MM.1S (cell line): ENCODE measurements at regions not wholly inside any gene's neighbourhood (a gene's known extent, or its start where the extent isn't known, plus 50 kb on each side); places are given as distances from the start of the nearest gene placed in this dataset.

ENCODE experiments used
- DNase-seq: peaks from one replicate; pipeline ENCODE4 v3.0.0-alpha.2; 2015
- H2AFZ ChIP-seq: fragments of 300-600 bp; sonication (generic); 2 replicates; pipeline ENCODE4 v1.6.0; 2016; ENCODE audit warnings: antibody characterized with exemption, low read length
- H3F3A ChIP-seq: fragments of 300-600 bp; sonication (generic); 2 replicates; pipeline ENCODE4 v1.6.1; 2016; ENCODE audit warnings: mild to moderate bottlenecking, antibody characterized with exemption, low read length, moderate library complexity, mixed read lengths; ENCODE audit not compliant: insufficient read depth
- H3K27ac ChIP-seq: fragments of 300-600 bp; sonication (generic); 2 replicates; pipeline ENCODE4 v1.5.1; 2016; ENCODE audit warnings: mild to moderate bottlenecking, low read length
- H3K27me3 ChIP-seq: fragments of 300-600 bp; sonication (generic); replicated peaks from 2 replicates; pipeline ENCODE4 v1.6.0; 2016; ENCODE audit warnings: low read length; ENCODE audit not compliant: insufficient read depth
- H3K36me3 ChIP-seq: fragments of 300-600 bp; sonication (generic); replicated peaks from 2 replicates; pipeline ENCODE4 v1.6.1; 2016; ENCODE audit warnings: mild to moderate bottlenecking, low read length, mixed read lengths; ENCODE audit not compliant: insufficient read depth
- H3K4me1 ChIP-seq: fragments of 300-600 bp; sonication (generic); 2 replicates; pipeline ENCODE4 v1.6.1; 2016; ENCODE audit warnings: low read length, mixed read lengths
- H3K4me2 ChIP-seq: fragments of 300-600 bp; sonication (generic); 2 replicates; pipeline ENCODE4 v1.6.0; 2016; ENCODE audit warnings: low read depth, low read length
- H3K4me3 ChIP-seq: fragments of 300-600 bp; sonication (generic); 2 replicates; pipeline ENCODE4 v1.5.1; 2016; ENCODE audit warnings: low read length, mixed read lengths
- H3K79me2 ChIP-seq: fragments of 300-600 bp; sonication (generic); 2 replicates; pipeline ENCODE4 v1.6.1; 2016; ENCODE audit warnings: mixed run types, low read length, mixed read lengths
- H3K9ac ChIP-seq: fragments of 300-600 bp; sonication (generic); 2 replicates; pipeline ENCODE4 v1.6.1; 2016; ENCODE audit warnings: low read length, mixed read lengths
- H3K9me2 ChIP-seq: fragments of 300-600 bp; sonication (generic); replicated peaks from 2 replicates; pipeline ENCODE4 v1.6.1; 2016; ENCODE audit warnings: mild to moderate bottlenecking, low read length, mixed read lengths; ENCODE audit not compliant: insufficient read depth
- H3K9me3 ChIP-seq: fragments of 300-600 bp; sonication (generic); replicated peaks from 2 replicates; pipeline ENCODE4 v1.6.1; 2016; ENCODE audit warnings: mild to moderate bottlenecking, low read length, mixed read lengths; ENCODE audit not compliant: insufficient read depth
- H4K20me1 ChIP-seq: fragments of 300-600 bp; sonication (generic); 2 replicates; pipeline ENCODE4 v1.6.1; 2016; ENCODE audit warnings: mild to moderate bottlenecking, low read length, moderate library complexity, mixed read lengths; ENCODE audit not compliant: insufficient read depth
- EZH2 ChIP-seq: fragments of 300-600 bp; sonication (generic); optimal IDR thresholded peaks from 2 replicates; pipeline ENCODE3; 2017; ENCODE audit warnings: low read depth, mild to moderate bottlenecking, antibody characterized with exemption, low read length, mixed read lengths
- EZH2phosphoT487 ChIP-seq: fragments of 300-600 bp; sonication (generic); IDR thresholded peaks from 2 replicates; pipeline ENCODE4 v1.6.1; 2018; ENCODE audit warnings: antibody characterized with exemption, low read length
- TF ChIP-seq, protein P1 (sequence below): fragments of 300-600 bp; sonication (generic); IDR thresholded peaks from 2 replicates; pipeline ENCODE4 v1.5.1; 2016; ENCODE audit warnings: antibody characterized with exemption, low read length, mixed read lengths

DNA sequence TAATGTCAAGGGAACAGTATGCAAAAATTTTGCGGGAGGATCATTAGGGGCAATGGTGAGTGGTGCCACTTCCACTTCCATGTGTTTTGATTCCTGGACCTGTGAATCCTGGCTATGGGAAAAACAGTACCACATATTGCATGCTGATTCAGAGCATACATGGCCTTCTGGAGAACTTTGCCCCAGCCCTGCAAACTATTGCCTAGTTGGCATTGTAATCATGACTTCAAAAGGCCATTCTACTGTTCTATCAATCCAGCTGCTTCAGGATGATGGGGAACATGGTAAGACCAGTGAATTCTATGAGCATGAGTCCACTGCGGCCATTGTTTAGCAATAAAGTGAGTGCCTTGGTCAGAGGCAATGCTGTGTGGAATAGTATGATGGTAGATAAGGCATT lies 75.3 kb upstream of the ZC3H15 start:
- Histone ChIP-seq H3K27ac (no peak overlapping the region), H3K4me3 (no peak overlapping the region), H3K9me2 (no peaks in the 10 kb centered on the region), H2AFZ (no peak overlapping the region), H3K27me3 (no peaks in the 10 kb centered on the region), H3K4me2 (no peak overlapping the region), H3K9ac (no peak overlapping the region), H3K9me3 (no peaks in the 10 kb centered on the region), H3K4me1 (no peaks in the 10 kb centered on the region), H3F3A (no peaks in the 10 kb centered on the region), H3K36me3 (no peaks in the 10 kb centered on the region), H3K79me2 (no peaks in the 10 kb centered on the region), H4K20me1 (no peaks in the 10 kb centered on the region)
- TF ChIP-seq, protein P1, sequence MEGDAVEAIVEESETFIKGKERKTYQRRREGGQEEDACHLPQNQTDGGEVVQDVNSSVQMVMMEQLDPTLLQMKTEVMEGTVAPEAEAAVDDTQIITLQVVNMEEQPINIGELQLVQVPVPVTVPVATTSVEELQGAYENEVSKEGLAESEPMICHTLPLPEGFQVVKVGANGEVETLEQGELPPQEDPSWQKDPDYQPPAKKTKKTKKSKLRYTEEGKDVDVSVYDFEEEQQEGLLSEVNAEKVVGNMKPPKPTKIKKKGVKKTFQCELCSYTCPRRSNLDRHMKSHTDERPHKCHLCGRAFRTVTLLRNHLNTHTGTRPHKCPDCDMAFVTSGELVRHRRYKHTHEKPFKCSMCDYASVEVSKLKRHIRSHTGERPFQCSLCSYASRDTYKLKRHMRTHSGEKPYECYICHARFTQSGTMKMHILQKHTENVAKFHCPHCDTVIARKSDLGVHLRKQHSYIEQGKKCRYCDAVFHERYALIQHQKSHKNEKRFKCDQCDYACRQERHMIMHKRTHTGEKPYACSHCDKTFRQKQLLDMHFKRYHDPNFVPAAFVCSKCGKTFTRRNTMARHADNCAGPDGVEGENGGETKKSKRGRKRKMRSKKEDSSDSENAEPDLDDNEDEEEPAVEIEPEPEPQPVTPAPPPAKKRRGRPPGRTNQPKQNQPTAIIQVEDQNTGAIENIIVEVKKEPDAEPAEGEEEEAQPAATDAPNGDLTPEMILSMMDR = no peak
- TF ChIP-seq EZH2 (no peak), EZH2phosphoT487 (no peak)
- DNase-seq = no peak

DNA sequence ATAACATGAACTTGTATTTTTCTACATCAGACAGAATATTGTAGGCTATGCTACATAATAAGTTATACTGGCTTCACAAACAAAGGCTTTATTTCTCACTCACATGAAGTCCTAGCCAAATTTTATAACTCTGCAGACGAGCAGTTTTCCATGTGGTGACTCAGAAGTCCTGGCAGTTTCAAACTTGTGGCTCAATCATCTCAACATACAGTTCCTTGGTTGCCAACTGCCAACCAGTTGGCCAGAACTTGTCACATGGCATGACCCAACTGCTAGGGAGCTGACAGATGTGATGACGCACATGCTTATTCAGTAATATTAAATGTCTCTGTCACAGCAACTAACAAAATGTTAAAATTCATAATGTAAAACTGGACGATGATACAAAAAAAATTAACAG lies 63.8 kb upstream of the ZC3H15 start:
- no peak overlapping the region for H3K9ac ChIP-seq
- no peak overlapping the region for H3K4me3 ChIP-seq
- H3K27ac ChIP-seq = no peak overlapping the region
- H3K9me3 ChIP-seq = no peaks in the 10 kb centered on the region
- H3K36me3 ChIP-seq = no peaks in the 10 kb centered on the region
- H3K9me2 ChIP-seq = no peaks in the 10 kb centered on the region
- H3K4me1 ChIP-seq = peaks cover 9% of the 10 kb centered on the region
- no peak overlapping the region for H3K4me2 ChIP-seq
- H3F3A ChIP-seq = no peaks in the 10 kb centered on the region
- no peaks in the 10 kb centered on the region for H3K27me3 ChIP-seq
- H4K20me1 ChIP-seq = no peaks in the 10 kb centered on the region
- TF ChIP-seq EZH2 (no peak), EZH2phosphoT487 (no peak)
- TF ChIP-seq, protein P1 = no peak
- H2AFZ ChIP-seq = no peak overlapping the region
- DNase-seq = no peak
- H3K79me2 ChIP-seq = no peaks in the 10 kb centered on the region

DNA sequence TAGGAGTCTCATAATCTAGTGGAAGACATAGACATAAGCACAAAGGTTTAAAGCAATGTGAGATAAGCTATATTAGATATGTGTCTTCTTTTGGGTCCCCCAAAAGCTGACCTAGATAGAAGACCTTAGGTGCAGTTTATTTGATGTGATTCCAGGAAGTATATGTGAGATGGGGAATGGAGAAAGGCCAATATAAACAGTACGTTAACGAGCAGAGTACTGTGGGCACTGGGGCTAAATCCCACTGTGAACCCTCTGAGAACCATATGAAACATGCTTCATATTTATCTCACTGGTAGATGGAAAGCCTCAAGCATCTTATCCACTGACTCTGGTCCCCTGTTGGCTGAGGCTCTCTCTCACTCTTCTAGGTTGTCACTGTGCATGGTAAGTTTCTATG lies 62.6 kb upstream of the ZC3H15 start:
- DNase-seq = no peak
- H3K9me2 ChIP-seq = no peaks in the 10 kb centered on the region
- H3K27ac ChIP-seq = no peak overlapping the region
- H3K79me2 ChIP-seq = no peaks in the 10 kb centered on the region
- peaks cover 9% of the 10 kb centered on the region for H3K4me1 ChIP-seq
- H3K4me3 ChIP-seq = no peak overlapping the region
- H3K4me2 ChIP-seq = no peak overlapping the region
- no peak overlapping the region for H2AFZ ChIP-seq
- no peaks in the 10 kb centered on the region for H3K9me3 ChIP-seq
- H3K36me3 ChIP-seq = no peaks in the 10 kb centered on the region
- H3K9ac ChIP-seq = no peak overlapping the region
- TF ChIP-seq EZH2phosphoT487 (no peak), EZH2 (no peak)
- TF ChIP-seq, protein P1 = no peak
- no peaks in the 10 kb centered on the region for H4K20me1 ChIP-seq
- no peaks in the 10 kb centered on the region for H3F3A ChIP-seq
- H3K27me3 ChIP-seq = no peaks in the 10 kb centered on the region
